Tibial nerve (tissue), 4 donors: ENCODE measurements at regions not wholly inside any gene's neighbourhood (a gene's known extent, or its start where the extent isn't known, plus 50 kb on each side); places are given as distances from the start of the nearest gene placed in this dataset.

Source experiments
- EP300 ChIP-seq, 2 donors: sonication (generic); formaldehyde crosslinking; IDR thresholded peaks; one replicate each; pipeline ENCODE4 v1.6.1; 2017; ENCODE audit warnings: antibody characterized with exemption in 2 of 2, mild to moderate bottlenecking in 1 of 2
- POLR2A ChIP-seq, 2 donors: fragments of 450-650 bp; IDR thresholded peaks; one replicate each; pipeline ENCODE4 v1.6.1; 2017; ENCODE audit warnings: antibody characterized with exemption in 2 of 2, mild to moderate bottlenecking in 2 of 2, moderate library complexity in 2 of 2
- TF ChIP-seq, protein P1 (sequence below), 5 experiments: fragments of 200-600 bp in 3 of 5; fragments of 450-650 bp in 2 of 5; sonication (generic) in 3 of 5; IDR thresholded peaks; one replicate each; pipeline ENCODE4 v1.5.1; 2016 to 2019; ENCODE audit warnings: antibody characterized with exemption in 5 of 5, mild to moderate bottlenecking in 3 of 5, moderate library complexity in 2 of 5

DNA sequence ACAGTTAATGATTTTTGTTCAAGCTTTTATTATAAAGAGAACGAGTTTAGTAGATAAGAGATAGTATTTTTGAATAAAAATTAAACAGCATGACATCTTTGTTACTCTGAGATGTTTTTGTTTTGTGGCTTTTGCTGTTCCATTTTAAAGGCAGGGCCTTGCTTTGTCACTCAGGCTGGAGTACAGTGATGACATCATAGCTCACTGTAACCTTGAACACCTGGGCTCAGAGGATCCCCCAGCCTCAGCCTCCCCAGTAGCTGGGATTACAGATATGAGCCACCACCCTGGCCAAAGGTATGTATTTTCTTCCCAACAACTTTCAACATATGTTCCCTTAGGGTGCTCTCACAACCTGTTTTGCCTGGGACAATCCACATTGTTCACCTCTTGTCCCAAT is 730.9 kb upstream of the RGMB start:
- TF ChIP-seq EP300 (IDR thresholded peaks at IDR 0.05) (no peak), POLR2A (IDR thresholded peaks at IDR 0.05) (no peak)
- TF ChIP-seq, protein P1, sequence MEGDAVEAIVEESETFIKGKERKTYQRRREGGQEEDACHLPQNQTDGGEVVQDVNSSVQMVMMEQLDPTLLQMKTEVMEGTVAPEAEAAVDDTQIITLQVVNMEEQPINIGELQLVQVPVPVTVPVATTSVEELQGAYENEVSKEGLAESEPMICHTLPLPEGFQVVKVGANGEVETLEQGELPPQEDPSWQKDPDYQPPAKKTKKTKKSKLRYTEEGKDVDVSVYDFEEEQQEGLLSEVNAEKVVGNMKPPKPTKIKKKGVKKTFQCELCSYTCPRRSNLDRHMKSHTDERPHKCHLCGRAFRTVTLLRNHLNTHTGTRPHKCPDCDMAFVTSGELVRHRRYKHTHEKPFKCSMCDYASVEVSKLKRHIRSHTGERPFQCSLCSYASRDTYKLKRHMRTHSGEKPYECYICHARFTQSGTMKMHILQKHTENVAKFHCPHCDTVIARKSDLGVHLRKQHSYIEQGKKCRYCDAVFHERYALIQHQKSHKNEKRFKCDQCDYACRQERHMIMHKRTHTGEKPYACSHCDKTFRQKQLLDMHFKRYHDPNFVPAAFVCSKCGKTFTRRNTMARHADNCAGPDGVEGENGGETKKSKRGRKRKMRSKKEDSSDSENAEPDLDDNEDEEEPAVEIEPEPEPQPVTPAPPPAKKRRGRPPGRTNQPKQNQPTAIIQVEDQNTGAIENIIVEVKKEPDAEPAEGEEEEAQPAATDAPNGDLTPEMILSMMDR (IDR thresholded peaks at IDR 0.05), result no peak
